H9 (cell line): ENCODE measurements at regions not wholly inside any gene's neighbourhood (a gene's known extent, or its start where the extent isn't known, plus 50 kb on each side); places are given as distances from the start of the nearest gene placed in this dataset.
A peak's percentile ranks its signal among the peaks of the same experiment; 100 is the strongest.

Experiments used
- DNase-seq: peaks from one replicate; pipeline ENCODE4 v3.0.0-alpha.2; 2017
- H2AFZ ChIP-seq: one replicate; pipeline ENCODE4 v1.6.1; 2013; ENCODE audit warnings: mild to moderate bottlenecking, low read length, control low read depth, moderate library complexity
- H2AK5ac ChIP-seq: 2 replicates; pipeline ENCODE4 v1.6.1; 2013; ENCODE audit warnings: low read length, control low read depth, mixed read lengths; ENCODE audit not compliant: insufficient read length
- H2BK120ac ChIP-seq: one replicate; pipeline ENCODE4 v1.6.1; 2013; ENCODE audit warnings: low read depth, mild to moderate bottlenecking, low read length, control low read depth, inconsistent platforms; ENCODE audit not compliant: poor library complexity, severe bottlenecking
- H2BK12ac ChIP-seq: 2 replicates; pipeline ENCODE4 v1.6.1; 2013; ENCODE audit warnings: low read length, control low read depth, mixed read lengths, low read depth; ENCODE audit not compliant: insufficient read length
- H2BK15ac ChIP-seq: 2 replicates; pipeline ENCODE4 v1.6.1; 2013; ENCODE audit warnings: low read depth, low read length, control low read depth
- H2BK20ac ChIP-seq: one replicate; pipeline ENCODE4 v1.6.1; 2013; ENCODE audit warnings: low read depth, mild to moderate bottlenecking, low read length, control low read depth, inconsistent platforms; ENCODE audit not compliant: poor library complexity, severe bottlenecking
- H2BK5ac ChIP-seq: 2 replicates; pipeline ENCODE4 v1.6.1; 2013; ENCODE audit warnings: low read length, control low read depth, mixed read lengths; ENCODE audit not compliant: insufficient read length
- H3K14ac ChIP-seq: 2 replicates; pipeline ENCODE4 v1.6.1; 2013; ENCODE audit warnings: low read length, control low read depth; ENCODE audit not compliant: insufficient read depth
- H3K18ac ChIP-seq: 2 replicates; pipeline ENCODE4 v1.6.1; 2013; ENCODE audit warnings: low read depth, mild to moderate bottlenecking, mixed read lengths, low read length, control low read depth; ENCODE audit not compliant: insufficient read length
- H3K23ac ChIP-seq: 2 replicates; pipeline ENCODE4 v1.6.1; 2013; ENCODE audit warnings: low read length, control low read depth, mixed read lengths, low read depth; ENCODE audit not compliant: insufficient read length
- H3K23me2 ChIP-seq: 2 replicates; pipeline ENCODE4 v1.6.1; 2013; ENCODE audit warnings: low read depth, mild to moderate bottlenecking, mixed read lengths, low read length, control low read depth; ENCODE audit not compliant: insufficient read length, poor library complexity, severe bottlenecking
- H3K27ac ChIP-seq: 2 replicates; pipeline ENCODE4 v1.5.1; 2013; ENCODE audit warnings: low read length, control low read depth, mixed read lengths, low read depth; ENCODE audit not compliant: insufficient read length
- H3K27me3 ChIP-seq: 2 replicates; pipeline ENCODE4 v1.6.1; 2013; ENCODE audit warnings: low read length, control low read depth, inconsistent platforms; ENCODE audit not compliant: insufficient read depth
- H3K4ac ChIP-seq: 2 replicates; pipeline ENCODE4 v1.6.1; 2013; ENCODE audit warnings: low read depth, mild to moderate bottlenecking, control low read depth, inconsistent platforms, low read length, moderate library complexity
- H3K4me1 ChIP-seq: 2 replicates; pipeline ENCODE4 v1.6.1; 2013; ENCODE audit warnings: low read length, control low read depth, inconsistent platforms; ENCODE audit not compliant: insufficient read depth
- H3K4me2 ChIP-seq: 2 replicates; pipeline ENCODE4 v1.6.1; 2013; ENCODE audit warnings: low read length, control low read depth, mixed read lengths; ENCODE audit not compliant: insufficient read length, insufficient read depth
- H3K56ac ChIP-seq: 2 replicates; pipeline ENCODE4 v1.6.1; 2013; ENCODE audit warnings: low read depth, mild to moderate bottlenecking, mixed read lengths, low read length, control low read depth; ENCODE audit not compliant: insufficient read length
- H3K79me1 ChIP-seq: 2 replicates; pipeline ENCODE4 v1.6.1; 2013; ENCODE audit warnings: low read depth, mild to moderate bottlenecking, moderate library complexity, low read length, control low read depth, inconsistent platforms; ENCODE audit not compliant: insufficient read depth, poor library complexity, severe bottlenecking
- H3K79me2 ChIP-seq: 2 replicates; pipeline ENCODE4 v1.6.1; 2013; ENCODE audit warnings: low read length, control low read depth, inconsistent platforms; ENCODE audit not compliant: insufficient read depth
- H3K9ac ChIP-seq: 2 replicates; pipeline ENCODE4 v1.6.1; 2013; ENCODE audit warnings: low read length, control low read depth, mixed read lengths; ENCODE audit not compliant: insufficient read length; ENCODE audit errors: extremely low read depth
- H3K9me3 ChIP-seq: one replicate; pipeline ENCODE4 v1.6.1; 2013; ENCODE audit warnings: low read depth, low read length, inconsistent platforms; ENCODE audit not compliant: control insufficient read depth
- H3T11ph ChIP-seq: one replicate; pipeline ENCODE4 v1.6.1; 2013; ENCODE audit warnings: mild to moderate bottlenecking, low read length, control low read depth, inconsistent platforms
- H4K20me1 ChIP-seq: one replicate; pipeline ENCODE4 v1.6.1; 2013; ENCODE audit not compliant: control insufficient read depth, insufficient read length, insufficient read depth
- H4K5ac ChIP-seq: 2 replicates; pipeline ENCODE4 v1.6.1; 2013; ENCODE audit warnings: low read depth, mild to moderate bottlenecking, mixed read lengths, low read length, control low read depth; ENCODE audit not compliant: insufficient read length
- H4K8ac ChIP-seq: replicated peaks from 2 replicates; pipeline ENCODE4 v1.6.1; 2013; ENCODE audit warnings: low read length, control low read depth, mixed read lengths, low read depth; ENCODE audit not compliant: insufficient read length
- H4K91ac ChIP-seq: 2 replicates; pipeline ENCODE4 v1.6.1; 2013; ENCODE audit warnings: low read depth, mild to moderate bottlenecking, moderate library complexity, mixed read lengths, low read length, control low read depth; ENCODE audit not compliant: insufficient read length
- H3K27ac Mint-ChIP-seq, 3 experiments: 2 replicates in 2 of 3; 3 replicates in 1 of 3; pipeline ENCODE4 v1.8.0; 2020 to 2021; ENCODE audit warnings: mixed read lengths in 3 of 3, mild to moderate bottlenecking in 1 of 3, moderate library complexity in 1 of 3
- H3K27me3 Mint-ChIP-seq: 2 replicates; pipeline ENCODE4 v1.8.0; 2021; ENCODE audit warnings: low read depth, mild to moderate bottlenecking, moderate library complexity, mixed read lengths
- H3K36me3 Mint-ChIP-seq, 3 experiments: 2 replicates in 2 of 3; 3 replicates in 1 of 3; pipeline ENCODE4 v1.8.0; 2020 to 2021; ENCODE audit warnings: low read depth in 3 of 3, mixed read lengths in 3 of 3; ENCODE audit not compliant: insufficient read depth in 1 of 3
- H3K4me1 Mint-ChIP-seq, 2 experiments: 2 replicates each; pipeline ENCODE4 v1.8.0; 2020; ENCODE audit warnings: mixed read lengths in 2 of 2
- H3K4me3 Mint-ChIP-seq, 2 experiments: 2 replicates in 1 of 2; 3 replicates in 1 of 2; pipeline ENCODE4 v1.8.0; 2020 to 2021; ENCODE audit warnings: mild to moderate bottlenecking in 2 of 2, mixed read lengths in 2 of 2, moderate library complexity in 1 of 2
- H3K9me3 Mint-ChIP-seq, 2 experiments: 2 replicates in 1 of 2; 3 replicates in 1 of 2; pipeline ENCODE4 v1.8.0; 2020; ENCODE audit warnings: mild to moderate bottlenecking in 2 of 2, mixed read lengths in 2 of 2, moderate library complexity in 1 of 2
- CTCF ChIP-seq: fragments of 200-600 bp; sonication (generic); conservative IDR thresholded peaks from 3 replicates; pipeline ENCODE4 v1.8.0; 2021; ENCODE audit warnings: antibody characterized with exemption, mild to moderate bottlenecking
- WGBS: extraction: QIAGEN DNeasy Blood & Tissue Kit; methylation state at CpG from one replicate; pipeline ENCODE4 v1.1.7; 2013; ENCODE audit warnings: missing lambda C conversion rate, low lambda C conversion rate, mixed read lengths; ENCODE audit not compliant: insufficient read length; ENCODE audit errors: extremely low coverage; 5-methylcytosine and 5-hydroxymethylcytosine counted together

- Mint-ChIP-seq H3K4me3 (no peak overlapping the region), H3K9me3 (peaks cover 0 to 6% of the 10 kb centered on the region in 2 experiments; a peak in 2 of 5 replicates), H3K27ac (peak overlapping the region in 2 of 3 experiments; percentile 30 to 33; a peak in 3 of 7 replicates), H3K4me1 (peaks cover 27 to 37% of the 10 kb centered on the region in 2 experiments), H3K27me3 (peaks cover 2% of the 10 kb centered on the region), H3K36me3 (peaks cover 0 to 4% (median 2%) of the 10 kb centered on the region in 3 experiments; a peak in 3 of 7 replicates)
- H4K8ac ChIP-seq, result no peak overlapping the region
- DNase-seq, result no peak
- no peak overlapping the region for H2BK5ac ChIP-seq
- H2BK15ac ChIP-seq, result no peak overlapping the region
- no peaks in the 10 kb centered on the region for H3K79me2 ChIP-seq
- H3K23me2 ChIP-seq, result no peaks in the 10 kb centered on the region
- no peak overlapping the region; the same call in 1 of the 2 replicates for H3K14ac ChIP-seq
- H2BK20ac ChIP-seq, result no peak overlapping the region
- H3K4me1 ChIP-seq, result no peaks in the 10 kb centered on the region; the same call in 1 of the 2 replicates
- no peak overlapping the region for H2AK5ac ChIP-seq
- no peak overlapping the region for H2AFZ ChIP-seq
- H3K79me1 ChIP-seq, result no peaks in the 10 kb centered on the region
- WGBS, result no CpG with 5 or more reads among the region's 11 CpGs
- H3T11ph ChIP-seq, result no peak overlapping the region
- no peaks in the 10 kb centered on the region for H4K20me1 ChIP-seq
- H2BK120ac ChIP-seq, result no peak overlapping the region
- no peak overlapping the region for H3K4me2 ChIP-seq
- H3K9ac ChIP-seq, result no peak overlapping the region
- no peak overlapping the region for H4K91ac ChIP-seq
- no peak overlapping the region for H3K27ac ChIP-seq
- H3K56ac ChIP-seq, result no peak overlapping the region
- H3K23ac ChIP-seq, result no peak overlapping the region
- no peaks in the 10 kb centered on the region for H3K27me3 ChIP-seq
- H3K18ac ChIP-seq, result peak overlapping the region; percentile 15
- H2BK12ac ChIP-seq, result no peak overlapping the region
- no peak for TF ChIP-seq CTCF
- no peak overlapping the region for H3K4ac ChIP-seq
- no peaks in the 10 kb centered on the region for H3K9me3 ChIP-seq
- no peak overlapping the region for H4K5ac ChIP-seq
These were observed 208.6 kb upstream of the GALNT17 start for GRCh38 chr7:70923181-70923845.
